GM18858 (cell line): ENCODE measurements at regions not wholly inside any gene's neighbourhood (a gene's known extent, or its start where the extent isn't known, plus 50 kb on each side); places are given as distances from the start of the nearest gene placed in this dataset.
"Not testable (repeated sequence)": the region's sequence is repeated elsewhere in the genome, so short reads cannot be mapped to it uniquely, and the experiment has no call there.

Experiments
- ATAC-seq: cut with Tn5 transposase; IDR thresholded peaks from one replicate; pipeline ENCODE4 v1.9.1; 2021; ENCODE audit not compliant: unreplicated experiment

- ATAC-seq, result no peak
Measured at GRCh38 chr14:55845963-55846825, 266.2 kb downstream of the KTN1 start.

DNA sequence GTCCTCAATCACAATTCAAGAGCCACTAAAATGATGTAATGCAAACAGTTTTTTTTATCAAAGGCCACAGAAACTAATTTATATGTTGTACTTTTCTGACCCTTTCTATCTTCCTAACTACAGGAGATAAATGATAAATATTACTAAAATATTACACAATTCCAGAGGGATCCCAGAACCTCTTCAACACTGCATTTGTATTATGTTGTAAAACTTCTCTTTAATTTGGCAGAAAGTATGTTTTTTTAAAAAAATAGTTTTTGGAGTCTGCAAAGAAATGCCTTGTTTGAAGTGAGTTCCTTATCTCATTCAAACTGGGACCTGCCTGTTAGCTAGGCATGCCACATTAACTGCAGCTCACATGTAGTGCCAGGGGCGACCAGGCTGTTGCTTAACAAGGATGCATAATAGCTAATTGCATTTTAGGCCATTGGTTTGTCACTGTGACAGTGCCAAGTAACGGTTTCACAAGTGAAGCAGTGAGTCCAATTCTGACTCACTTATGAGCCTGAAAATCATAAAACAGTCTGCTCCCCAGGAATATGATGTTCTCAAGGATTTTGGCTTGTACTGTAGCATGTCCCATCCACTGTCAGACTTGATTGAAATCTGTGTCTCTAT, 266.9 kb downstream of the KTN1 start:
- ATAC-seq, result no peak

GRCh38 chr14:55847766-55848165, 267.8 kb downstream of the KTN1 start:
- no peak for ATAC-seq

GRCh38 chr14:55848964-55849363, 269.0 kb downstream of the KTN1 start:
- no peak for ATAC-seq

DNA sequence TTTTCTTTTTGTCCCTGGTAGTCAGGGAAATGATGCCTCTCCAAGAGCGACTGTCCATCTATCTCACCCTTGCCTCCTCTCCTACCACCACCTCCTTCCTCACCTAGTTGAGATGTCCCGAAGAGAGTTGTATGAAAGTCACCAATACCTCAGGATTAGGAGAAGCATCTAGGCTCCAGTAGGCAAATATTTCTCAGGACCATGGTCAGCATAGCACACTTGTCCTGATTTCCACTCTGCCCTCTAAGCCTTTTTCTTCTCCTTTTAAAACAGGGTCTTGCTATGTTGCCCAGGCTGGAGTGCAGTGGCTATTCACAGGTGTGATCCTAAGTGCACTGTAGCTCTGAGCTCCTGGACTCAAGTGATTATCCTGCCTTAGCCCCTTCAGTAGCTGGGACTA, 268.4 kb upstream of the PELI2 start:
- ATAC-seq, result no peak

- ATAC-seq, result no peak
Measured at GRCh38 chr14:55850825-55851241, 267.4 kb upstream of the PELI2 start.

GRCh38 chr14:55851301-55851700, 266.9 kb upstream of the PELI2 start:
- no peak for ATAC-seq

DNA sequence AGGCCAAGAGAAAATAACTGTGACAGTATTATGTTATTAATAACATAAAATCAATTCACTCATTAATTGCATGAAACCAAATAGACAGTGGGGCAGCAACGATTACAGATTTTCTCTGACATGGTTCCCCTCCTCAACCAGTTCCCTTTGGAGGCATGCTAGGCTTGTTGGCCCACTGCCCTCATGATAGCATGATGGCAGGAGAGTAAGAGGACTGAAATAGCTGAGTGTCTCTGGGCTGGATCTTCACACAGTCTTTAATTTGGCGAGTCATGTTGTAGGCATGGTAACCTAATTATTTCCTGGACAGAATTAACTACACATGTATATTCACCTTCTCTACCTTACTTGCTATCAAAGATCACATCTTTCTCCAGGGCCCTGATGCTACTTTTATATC, 266.2 kb upstream of the PELI2 start:
- ATAC-seq, result no peak

DNA sequence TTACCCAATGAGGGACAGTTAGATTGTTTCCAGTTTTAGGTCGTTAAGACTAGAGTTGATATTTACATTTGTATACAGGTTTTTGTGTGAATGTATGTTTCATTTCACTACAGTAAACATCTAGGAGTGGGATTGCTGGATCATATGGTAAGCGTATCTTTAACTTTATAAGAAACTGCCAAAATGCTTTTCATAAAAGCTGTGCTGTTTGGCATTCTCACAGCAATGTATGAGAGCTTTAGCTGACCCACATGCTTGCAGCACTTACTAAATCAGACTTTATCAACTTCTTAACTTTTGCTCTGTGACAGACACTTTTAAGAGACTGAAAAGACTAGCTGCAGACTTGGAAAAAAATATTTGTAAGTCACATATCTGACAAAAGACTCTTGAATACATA, 262.5 kb upstream of the PELI2 start:
- ATAC-seq, result no peak

DNA sequence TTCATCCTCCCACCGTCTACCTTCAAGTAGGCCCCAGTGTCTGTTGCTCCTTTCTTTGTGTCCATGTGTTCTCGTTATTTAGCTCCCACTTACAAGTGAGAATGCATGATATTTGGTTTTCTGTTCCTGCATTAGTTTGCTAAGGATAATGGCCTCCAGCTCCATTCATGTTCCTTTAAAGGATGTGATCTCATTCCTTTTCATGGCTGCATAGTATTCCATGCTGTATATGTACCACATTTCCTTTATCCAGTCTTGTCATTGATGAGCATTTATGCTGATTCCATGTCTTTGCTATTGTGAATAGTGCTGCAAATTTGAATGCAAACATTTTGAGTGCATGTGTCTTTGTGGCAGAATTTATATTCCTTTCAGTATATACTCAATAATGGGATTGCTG, 259.6 kb upstream of the PELI2 start:
- no peak for ATAC-seq

DNA sequence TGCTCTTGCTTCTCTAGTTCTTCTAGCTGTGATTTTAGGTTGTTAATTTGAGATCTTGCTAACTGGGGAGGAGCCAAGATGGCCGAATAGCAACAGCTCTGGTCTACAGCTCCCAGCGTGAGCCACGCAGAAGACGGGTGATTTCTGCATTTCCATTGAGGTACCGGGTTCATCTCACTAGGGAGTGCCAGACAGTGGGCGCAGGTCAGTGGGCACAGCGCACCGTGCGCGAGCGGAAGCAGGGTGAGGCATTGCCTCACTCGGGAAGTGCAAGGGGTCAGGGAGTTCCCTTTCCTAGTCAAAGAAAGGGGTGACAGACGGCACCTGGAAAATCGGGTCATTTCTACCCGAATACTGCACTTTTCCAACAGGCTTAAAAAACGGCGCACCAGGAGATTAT, 256.6 kb upstream of the PELI2 start:
- ATAC-seq, result not testable (repeated sequence)

DNA sequence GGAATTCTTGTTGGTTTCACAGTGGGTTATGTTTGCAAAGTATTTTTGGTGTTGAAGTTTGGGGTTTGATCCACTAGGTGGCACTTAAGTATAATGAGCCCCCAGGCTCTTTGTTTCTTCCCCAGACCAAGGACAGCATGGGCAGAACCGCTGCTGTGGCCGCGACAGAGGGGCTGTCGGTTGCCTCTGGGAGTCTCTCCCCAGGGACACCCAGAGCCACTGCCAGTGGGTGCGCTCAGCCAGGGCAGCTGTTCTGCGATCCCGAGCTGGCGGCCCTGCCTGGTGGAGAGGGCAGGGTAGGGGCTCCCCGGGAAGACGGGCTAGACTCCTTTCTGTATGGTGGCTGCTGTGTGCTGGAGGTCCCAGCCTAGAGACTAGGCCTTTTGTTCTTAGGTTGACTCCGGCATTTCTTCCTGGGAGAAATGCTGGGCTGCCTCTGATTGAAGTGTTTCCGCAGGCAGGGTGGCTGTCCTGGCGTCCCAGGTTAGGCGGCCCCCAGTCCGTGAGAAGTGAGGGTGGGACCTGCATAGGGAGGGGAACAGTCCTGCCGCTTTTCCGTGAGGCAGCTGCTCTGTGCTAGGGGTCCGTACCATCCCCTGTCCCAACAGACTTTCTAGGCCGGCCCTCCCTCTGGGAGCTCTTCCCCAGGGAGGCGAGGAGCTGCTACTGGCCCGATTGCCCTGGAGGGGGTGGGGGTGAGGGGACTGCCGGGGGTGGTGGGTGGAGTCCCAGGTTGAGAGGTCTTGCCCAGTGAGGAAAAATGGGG, 253.1 kb upstream of the PELI2 start:
- ATAC-seq, result no peak

DNA sequence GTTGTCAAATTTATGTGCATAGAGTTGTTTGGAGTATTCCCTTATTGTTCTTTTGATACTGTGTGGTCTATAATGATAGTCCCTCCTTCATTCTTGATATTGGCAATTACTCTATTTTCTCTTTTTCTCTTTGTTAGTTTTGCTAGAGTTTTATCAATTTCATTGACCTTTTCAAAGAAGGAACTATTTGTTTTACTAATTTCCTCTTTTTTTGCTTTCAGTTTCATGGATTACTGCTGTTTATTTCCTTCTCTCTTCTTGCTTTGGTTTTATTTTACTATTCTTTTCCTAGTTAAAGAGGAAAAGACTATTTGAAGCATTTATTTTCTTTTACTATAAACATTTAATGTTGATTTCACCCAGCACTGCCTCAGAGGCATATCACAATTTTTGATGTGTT, 250.9 kb upstream of the PELI2 start:
- ATAC-seq, result no peak

DNA sequence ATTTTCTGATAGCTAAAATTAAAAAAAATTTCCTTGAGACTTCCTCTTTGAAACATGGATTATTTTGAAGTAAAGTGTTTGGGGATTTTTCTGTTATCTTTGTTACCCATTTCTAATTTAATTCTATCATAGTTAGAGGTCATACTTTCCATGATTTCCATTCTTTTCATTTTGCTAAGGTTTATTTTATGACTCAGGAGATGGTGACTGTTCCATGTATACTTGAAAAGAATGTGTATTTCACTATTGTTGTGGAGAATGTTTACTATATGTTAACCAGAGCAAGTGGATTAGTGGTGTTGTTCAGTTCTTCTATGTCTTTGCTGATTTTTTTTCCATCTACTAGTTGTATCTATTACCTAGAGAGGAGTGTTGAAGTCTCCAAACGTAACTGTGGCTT, 250.5 kb upstream of the PELI2 start:
- ATAC-seq, result no peak

DNA sequence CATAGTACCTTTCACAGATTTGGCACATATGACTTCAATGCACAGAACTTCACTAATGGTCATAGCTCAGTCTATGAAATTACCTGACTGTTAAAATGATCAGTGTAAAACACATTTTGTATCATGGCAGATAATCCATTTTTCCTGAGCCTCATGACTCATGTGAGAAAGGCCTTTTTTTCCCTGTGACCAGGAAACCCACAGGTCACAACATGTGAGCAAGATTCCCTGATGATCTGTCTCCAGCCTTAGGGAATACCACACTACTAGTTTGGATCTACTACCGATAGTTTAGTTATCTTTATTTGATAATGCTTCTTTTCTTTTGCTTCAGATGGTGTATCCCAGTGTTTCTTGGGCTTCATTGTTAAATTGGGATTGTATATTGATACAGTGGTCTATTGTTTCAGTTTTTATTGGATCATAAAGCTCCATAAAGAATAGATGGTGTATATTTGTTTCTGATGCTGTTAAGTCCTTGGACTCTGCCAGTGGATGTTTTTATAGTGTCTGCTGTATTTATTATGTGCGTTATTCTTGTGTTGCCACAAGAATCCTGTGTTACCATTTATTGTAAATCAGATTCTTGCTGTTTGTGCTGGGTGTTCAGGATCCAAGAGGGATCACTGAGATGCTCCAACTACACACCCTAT, 248.7 kb upstream of the PELI2 start:
- ATAC-seq, result no peak

- ATAC-seq, result no peak
Measured at GRCh38 chr14:55873169-55873568, 245.0 kb upstream of the PELI2 start.

DNA sequence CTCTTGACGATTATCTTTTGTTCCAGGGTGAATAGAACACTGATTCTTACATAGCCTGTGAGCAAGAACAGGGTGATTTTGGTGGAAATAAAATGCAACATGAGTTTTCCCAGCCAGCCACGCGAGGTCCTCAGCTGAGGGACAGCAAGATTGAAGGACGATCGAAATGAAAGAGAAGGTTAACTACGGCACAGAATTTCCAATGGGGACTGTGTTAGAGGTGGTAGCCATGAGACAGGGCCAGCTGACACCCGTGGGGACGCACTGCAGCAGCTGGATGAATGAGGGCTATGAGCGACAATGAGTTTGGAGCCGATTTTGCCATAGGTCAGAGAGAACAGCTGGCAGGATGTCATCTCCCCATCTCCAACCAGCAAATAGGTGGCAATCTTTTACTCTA, 243.4 kb upstream of the PELI2 start:
- no peak for ATAC-seq

DNA sequence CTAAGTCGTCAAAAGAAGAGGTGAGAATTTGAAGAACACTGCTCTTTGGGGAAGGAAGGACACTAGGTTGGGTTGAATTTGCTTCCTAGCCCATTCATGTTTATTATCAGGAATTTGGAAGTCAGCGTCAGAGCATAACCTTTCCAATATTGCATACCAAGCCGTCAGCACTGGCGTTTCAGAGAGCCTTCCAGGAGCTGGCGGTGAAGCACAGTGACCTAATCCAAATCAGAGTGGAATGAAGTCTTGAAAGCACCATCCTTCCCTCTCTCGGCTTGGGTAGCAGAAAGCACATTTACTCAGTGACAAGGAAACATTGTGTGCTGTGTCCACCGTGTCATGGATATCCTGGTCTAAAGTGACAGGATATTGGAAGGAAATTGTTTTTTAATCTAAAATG, 240.3 kb upstream of the PELI2 start:
- no peak for ATAC-seq

DNA sequence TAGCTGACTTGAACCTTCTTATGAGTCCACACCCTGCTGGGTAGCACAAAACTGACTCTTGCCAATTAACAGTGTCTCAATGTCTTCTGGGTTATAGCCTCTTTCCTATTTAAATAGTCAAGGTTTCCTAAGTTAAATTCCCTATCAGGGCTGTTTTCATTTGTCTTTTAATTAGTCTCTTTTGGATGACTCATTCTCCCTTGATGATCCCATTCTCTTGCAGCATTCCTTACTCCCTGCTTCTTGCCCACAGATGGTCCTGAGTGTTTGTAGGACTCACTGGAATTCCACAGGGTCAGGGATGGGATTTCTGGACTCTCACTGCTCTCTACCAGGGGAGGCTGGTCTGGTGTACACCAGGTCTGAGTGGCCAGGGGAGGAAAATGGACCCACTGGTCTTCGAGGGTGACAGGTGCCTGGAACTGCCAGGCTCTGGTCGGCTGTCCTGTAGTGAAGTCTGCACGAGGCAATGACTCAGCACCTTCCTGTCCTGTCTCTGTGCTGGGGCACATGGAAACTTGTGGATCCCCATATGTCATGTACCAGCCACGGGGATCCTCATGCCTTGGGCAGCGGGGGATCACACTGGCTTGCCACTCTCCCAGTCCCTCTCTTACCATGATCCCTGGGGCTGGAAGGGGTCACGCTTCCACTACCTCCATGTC, 236.5 kb upstream of the PELI2 start:
- no peak for ATAC-seq

DNA sequence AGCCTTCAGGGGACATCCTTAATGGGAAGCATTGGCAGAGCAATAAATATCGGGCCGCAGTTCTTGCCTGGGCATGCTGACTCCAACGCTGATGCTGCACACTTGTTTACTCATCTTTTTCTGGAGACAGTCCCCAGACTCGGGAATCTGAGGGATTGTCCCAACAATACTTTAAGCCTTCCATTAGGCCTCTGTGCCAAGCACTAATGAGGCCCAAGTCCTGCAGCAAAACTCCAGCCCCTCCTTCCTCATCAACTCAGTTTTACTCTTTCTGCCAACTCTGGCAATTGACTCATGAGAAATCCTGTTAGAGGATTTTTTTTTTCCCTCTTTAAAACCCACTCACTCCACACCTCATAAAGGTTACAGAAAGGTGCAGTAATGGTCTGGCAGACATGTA, 233.4 kb upstream of the PELI2 start:
- ATAC-seq, result no peak

DNA sequence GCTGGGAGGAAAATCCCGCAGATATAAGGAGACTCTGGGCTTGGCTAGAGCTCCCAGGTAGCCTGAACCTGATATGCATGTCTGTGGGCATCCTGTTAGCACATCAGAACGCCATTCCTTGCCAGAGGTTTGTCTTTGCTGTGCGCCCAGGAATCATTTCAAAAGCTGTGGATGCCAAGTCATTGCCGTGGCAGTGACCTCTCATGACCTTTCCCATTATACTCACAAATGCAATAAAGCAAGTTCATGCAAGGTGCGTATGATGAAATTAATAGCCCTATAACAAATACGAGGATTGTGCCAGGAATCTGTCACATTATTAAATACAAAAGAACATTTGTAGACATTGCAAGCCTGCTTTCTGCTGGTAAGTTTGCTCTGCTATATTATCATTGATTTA, 229.1 kb upstream of the PELI2 start:
- ATAC-seq, result no peak
